WERI-Rb-1 (cell line): ENCODE measurements at regions not wholly inside any gene's neighbourhood (a gene's known extent, or its start where the extent isn't known, plus 50 kb on each side); places are given as distances from the start of the nearest gene placed in this dataset.

Experiments used
- DNase-seq: peaks from one replicate; pipeline ENCODE4 v3.0.0-alpha.2; 2020
- H3K27ac ChIP-seq: fragments of 250-450 bp; sonication (Bioruptor Pico); 2 replicates; pipeline ENCODE4 v1.5.1; 2020; ENCODE audit warnings: mild to moderate bottlenecking, moderate library complexity
- H3K27me3 ChIP-seq: fragments of 250-450 bp; sonication (Bioruptor Pico); 2 replicates; pipeline ENCODE4 v1.5.1; 2021; ENCODE audit warnings: mild to moderate bottlenecking, low read depth, moderate library complexity; ENCODE audit not compliant: insufficient read depth, severe bottlenecking
- H3K36me3 ChIP-seq: fragments of 250-450 bp; sonication (Bioruptor Pico); 2 replicates; pipeline ENCODE4 v1.5.1; 2020; ENCODE audit warnings: mild to moderate bottlenecking, moderate library complexity
- H3K4me3 ChIP-seq: 2 replicates; pipeline ENCODE4 v1.5.1; 2011; ENCODE audit warnings: low read depth, mild to moderate bottlenecking, control low read depth, low read length
- H3K9me3 ChIP-seq: fragments of 250-450 bp; sonication (Bioruptor Pico); 2 replicates; pipeline ENCODE4 v1.5.1; 2021; ENCODE audit warnings: mild to moderate bottlenecking, moderate library complexity; ENCODE audit not compliant: severe bottlenecking
- TF ChIP-seq, protein P1 (sequence below): IDR thresholded peaks from 2 replicates; pipeline ENCODE4 v1.5.1; 2011; ENCODE audit warnings: low read depth, mild to moderate bottlenecking, control low read depth, inconsistent platforms, low read length

DNA sequence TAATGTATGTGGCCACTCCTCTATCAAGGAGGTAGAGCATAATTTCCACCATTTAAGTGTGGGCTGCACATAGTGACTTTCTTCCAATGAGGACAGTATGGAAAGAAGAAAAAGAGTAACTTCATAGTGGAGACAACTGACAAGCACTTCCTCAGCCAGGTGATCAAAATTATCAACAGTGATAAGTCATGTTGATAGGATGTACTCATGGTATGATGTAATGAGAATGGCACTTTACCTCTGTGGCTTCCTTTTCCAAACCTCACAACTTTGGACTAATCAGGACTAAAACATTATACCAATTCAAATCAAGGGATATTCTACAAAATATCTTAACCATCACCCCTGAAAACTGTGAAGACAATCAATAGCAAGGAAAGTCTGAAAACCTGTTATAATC lies 302.3 kb upstream of the CITED2 start:
- Histone ChIP-seq H3K4me3 (no peak overlapping the region), H3K36me3 (no peaks in the 10 kb centered on the region), H3K27me3 (no peaks in the 10 kb centered on the region), H3K9me3 (no peaks in the 10 kb centered on the region), H3K27ac (no peak overlapping the region)
- DNase-seq, result no peak
- TF ChIP-seq, protein P1, sequence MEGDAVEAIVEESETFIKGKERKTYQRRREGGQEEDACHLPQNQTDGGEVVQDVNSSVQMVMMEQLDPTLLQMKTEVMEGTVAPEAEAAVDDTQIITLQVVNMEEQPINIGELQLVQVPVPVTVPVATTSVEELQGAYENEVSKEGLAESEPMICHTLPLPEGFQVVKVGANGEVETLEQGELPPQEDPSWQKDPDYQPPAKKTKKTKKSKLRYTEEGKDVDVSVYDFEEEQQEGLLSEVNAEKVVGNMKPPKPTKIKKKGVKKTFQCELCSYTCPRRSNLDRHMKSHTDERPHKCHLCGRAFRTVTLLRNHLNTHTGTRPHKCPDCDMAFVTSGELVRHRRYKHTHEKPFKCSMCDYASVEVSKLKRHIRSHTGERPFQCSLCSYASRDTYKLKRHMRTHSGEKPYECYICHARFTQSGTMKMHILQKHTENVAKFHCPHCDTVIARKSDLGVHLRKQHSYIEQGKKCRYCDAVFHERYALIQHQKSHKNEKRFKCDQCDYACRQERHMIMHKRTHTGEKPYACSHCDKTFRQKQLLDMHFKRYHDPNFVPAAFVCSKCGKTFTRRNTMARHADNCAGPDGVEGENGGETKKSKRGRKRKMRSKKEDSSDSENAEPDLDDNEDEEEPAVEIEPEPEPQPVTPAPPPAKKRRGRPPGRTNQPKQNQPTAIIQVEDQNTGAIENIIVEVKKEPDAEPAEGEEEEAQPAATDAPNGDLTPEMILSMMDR, result no peak

DNA sequence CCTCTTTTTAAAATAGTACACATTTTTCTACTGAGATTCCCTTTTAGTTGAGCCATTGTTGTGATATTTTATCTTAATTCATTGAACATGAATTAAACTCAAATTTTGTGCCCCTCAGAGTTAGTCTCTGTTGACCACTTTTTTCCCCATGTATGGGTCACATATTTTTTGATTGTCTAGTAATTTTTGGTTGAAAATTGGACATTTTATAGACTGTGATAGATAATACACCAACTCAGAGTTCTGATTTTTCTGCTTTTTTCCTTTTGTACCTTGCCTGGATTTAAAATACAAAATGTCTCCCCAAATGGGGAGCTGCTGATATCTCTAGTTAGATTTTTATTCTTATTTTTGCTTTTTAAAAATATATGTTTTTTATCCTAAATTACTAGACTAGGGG lies 291.8 kb upstream of the CITED2 start:
- Histone ChIP-seq H3K36me3 (no peaks in the 10 kb centered on the region), H3K27ac (no peak overlapping the region), H3K27me3 (no peaks in the 10 kb centered on the region), H3K9me3 (no peaks in the 10 kb centered on the region), H3K4me3 (no peak overlapping the region)
- DNase-seq, result no peak
- TF ChIP-seq, protein P1, result no peak

DNA sequence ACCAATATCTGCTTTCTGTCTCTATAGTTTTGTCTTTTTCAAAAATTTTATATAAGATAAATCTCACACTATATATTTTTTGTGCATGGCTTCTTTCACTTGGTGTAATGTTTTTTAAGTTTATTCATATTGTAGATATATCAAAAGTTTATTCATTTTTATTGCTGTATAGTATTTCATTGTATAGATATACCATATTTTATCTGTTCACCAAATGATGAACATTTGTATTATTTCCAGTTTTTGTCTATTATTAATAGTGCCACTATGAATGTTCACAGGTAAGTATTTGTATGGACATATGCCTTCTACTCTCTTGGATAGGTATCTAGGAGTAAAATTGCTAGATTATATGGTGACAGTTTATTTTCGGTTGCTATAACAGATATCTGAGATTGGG lies 289.5 kb upstream of the CITED2 start:
- H3K4me3 ChIP-seq, result no peak overlapping the region
- no peak overlapping the region for H3K27ac ChIP-seq
- no peaks in the 10 kb centered on the region for H3K9me3 ChIP-seq
- H3K36me3 ChIP-seq, result no peaks in the 10 kb centered on the region
- no peak for DNase-seq
- TF ChIP-seq, protein P1, result no peak
- no peaks in the 10 kb centered on the region for H3K27me3 ChIP-seq

DNA sequence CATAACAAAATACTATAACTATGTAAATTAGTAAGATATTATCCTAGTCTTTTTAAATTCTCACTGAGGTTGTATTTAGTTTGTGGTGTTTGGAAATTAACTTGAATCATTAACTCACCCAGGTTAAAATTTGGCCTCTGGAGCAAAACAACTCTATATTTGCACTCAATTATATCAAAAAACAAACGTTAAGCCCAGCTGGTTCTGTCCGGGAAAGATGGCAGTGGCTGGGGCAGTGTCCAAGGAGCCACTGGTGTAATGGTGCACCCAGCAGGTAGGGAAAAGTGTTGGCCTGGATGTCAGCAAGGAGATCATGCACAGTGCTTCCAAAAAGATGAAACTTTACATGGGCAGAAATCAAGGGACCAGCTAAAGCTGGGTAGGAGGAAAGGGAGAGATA lies 285.3 kb upstream of the CITED2 start:
- no peaks in the 10 kb centered on the region for H3K36me3 ChIP-seq
- H3K4me3 ChIP-seq, result no peak overlapping the region
- H3K27me3 ChIP-seq, result no peaks in the 10 kb centered on the region
- TF ChIP-seq, protein P1, result no peak
- DNase-seq, result no peak
- H3K27ac ChIP-seq, result no peak overlapping the region
- H3K9me3 ChIP-seq, result no peaks in the 10 kb centered on the region

DNA sequence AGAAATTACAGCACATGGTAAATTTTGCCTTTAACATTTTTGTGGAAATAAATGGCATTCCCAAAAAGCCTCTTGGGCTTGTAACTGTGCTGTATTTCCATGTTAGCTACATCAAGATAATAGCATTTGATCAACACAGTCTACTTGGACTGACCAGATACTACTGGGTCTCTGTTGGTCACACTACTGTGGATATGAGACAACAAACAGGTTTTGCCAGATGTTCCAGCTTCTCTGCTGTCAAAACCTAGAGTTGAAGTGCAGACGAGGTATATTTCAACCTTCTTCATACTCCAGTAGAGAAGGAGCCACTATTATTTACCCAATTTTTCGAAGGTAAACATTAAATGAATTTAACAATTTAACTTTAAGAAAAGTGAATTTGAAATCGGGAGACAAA lies 284.7 kb upstream of the CITED2 start:
- no peaks in the 10 kb centered on the region for H3K9me3 ChIP-seq
- no peaks in the 10 kb centered on the region for H3K27me3 ChIP-seq
- DNase-seq, result no peak
- no peak overlapping the region for H3K4me3 ChIP-seq
- H3K27ac ChIP-seq, result no peak overlapping the region
- H3K36me3 ChIP-seq, result no peaks in the 10 kb centered on the region
- TF ChIP-seq, protein P1, result no peak

DNA sequence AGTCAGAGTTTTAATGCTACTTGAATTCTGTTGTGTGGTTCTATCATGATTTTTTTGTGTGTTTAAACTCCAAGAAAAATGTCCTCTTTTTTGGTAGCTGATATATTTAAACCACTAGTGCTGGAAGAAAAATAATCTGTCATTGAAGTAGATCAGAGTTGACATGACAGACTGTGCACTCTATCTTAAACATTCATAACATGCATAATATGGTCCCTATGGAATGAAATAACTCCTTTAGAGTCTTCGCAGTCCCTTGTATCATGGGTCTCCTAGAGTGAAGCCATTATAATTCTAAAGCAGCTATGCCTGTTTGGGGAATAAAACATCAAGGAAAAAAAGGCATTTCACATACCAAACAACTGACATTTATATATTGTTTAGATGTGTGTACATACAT lies 282.7 kb upstream of the CITED2 start:
- DNase-seq, result no peak
- no peaks in the 10 kb centered on the region for H3K36me3 ChIP-seq
- no peak overlapping the region for H3K27ac ChIP-seq
- H3K27me3 ChIP-seq, result no peaks in the 10 kb centered on the region
- no peak overlapping the region for H3K4me3 ChIP-seq
- TF ChIP-seq, protein P1, result no peak
- no peaks in the 10 kb centered on the region for H3K9me3 ChIP-seq
